GM10248 (cell line): ENCODE measurements at regions not wholly inside any gene's neighbourhood (a gene's known extent, or its start where the extent isn't known, plus 50 kb on each side); places are given as distances from the start of the nearest gene placed in this dataset.

Experiments
- CTCF ChIA-PET: fragments of 300-600 bp; sonication (Branson Sonifier 250); formaldehyde crosslinking; extraction: SDS; loops from one replicate; lab custom pipeline; 2021; ENCODE audit warnings: antibody characterized with exemption; lab: Yijun Ruan, JAX
- POLR2A ChIA-PET: fragments of 350-650 bp; sonication (Branson Sonifier 250); formaldehyde crosslinking; extraction: SDS; loops from one replicate; lab custom pipeline; 2020; ENCODE audit warnings: antibody characterized with exemption; lab: Yijun Ruan, JAX
- DNase-seq: peaks from one replicate; pipeline ENCODE4 v3.0.0; 2012; ENCODE audit errors: extremely low spot score
- TF ChIP-seq, protein P1 (sequence below): IDR thresholded peaks from 2 replicates; pipeline ENCODE4 v1.5.1; 2012; ENCODE audit warnings: mild to moderate bottlenecking, low read depth; ENCODE audit errors: extremely low read depth, missing control alignments, control extremely low read depth

DNA sequence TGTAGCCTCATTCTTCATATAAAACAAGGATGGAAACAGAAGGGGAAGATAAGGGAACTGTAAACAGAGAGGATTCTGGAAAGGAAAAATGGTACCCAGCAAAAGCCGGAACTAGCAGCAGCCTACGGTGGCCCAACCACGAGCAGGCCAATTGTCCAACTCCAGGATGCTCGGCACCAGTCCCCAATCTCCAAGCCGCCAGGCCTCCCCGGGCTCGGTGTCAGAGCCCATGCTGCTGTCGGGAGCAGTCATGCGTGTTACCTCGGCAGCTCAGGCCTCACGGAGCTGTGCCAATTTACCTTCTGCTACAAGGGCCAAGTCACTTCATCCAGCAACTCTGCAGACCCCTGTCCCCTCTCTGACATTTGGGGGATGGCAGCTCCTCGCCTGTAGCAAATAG lies 130.8 kb downstream of the ZBTB18 start:
- DNase-seq, result no peak
- CTCF ChIA-PET, result no interaction called here
- POLR2A ChIA-PET, result no interaction called here
- TF ChIP-seq, protein P1, sequence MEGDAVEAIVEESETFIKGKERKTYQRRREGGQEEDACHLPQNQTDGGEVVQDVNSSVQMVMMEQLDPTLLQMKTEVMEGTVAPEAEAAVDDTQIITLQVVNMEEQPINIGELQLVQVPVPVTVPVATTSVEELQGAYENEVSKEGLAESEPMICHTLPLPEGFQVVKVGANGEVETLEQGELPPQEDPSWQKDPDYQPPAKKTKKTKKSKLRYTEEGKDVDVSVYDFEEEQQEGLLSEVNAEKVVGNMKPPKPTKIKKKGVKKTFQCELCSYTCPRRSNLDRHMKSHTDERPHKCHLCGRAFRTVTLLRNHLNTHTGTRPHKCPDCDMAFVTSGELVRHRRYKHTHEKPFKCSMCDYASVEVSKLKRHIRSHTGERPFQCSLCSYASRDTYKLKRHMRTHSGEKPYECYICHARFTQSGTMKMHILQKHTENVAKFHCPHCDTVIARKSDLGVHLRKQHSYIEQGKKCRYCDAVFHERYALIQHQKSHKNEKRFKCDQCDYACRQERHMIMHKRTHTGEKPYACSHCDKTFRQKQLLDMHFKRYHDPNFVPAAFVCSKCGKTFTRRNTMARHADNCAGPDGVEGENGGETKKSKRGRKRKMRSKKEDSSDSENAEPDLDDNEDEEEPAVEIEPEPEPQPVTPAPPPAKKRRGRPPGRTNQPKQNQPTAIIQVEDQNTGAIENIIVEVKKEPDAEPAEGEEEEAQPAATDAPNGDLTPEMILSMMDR, result no peak

DNA sequence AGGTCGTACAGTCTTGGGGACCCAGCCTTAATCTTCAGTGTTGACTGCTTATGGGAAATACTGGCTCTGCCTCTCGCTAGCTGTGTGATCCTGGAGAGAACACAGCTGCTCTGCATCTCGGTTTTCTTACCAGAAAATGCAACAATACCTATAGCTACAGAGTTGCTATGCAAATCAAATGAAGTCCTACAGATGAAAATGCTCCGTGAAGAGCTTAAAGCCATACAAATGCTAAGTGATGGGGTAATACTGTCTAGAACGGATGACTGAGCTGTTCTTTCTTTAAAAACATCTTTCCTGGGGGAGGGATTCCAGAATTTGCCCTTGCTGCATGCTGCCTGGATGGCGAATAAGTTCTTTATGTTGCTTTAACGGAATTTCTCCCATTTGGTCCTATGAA lies 132.0 kb downstream of the ZBTB18 start:
- ChIA-PET POLR2A (no interaction called here), CTCF (interaction anchor here (1.0 kb wide), 2 partner anchors 12 kb away, joined by 3 read pairs; no protein-coding TSS in a partner anchor)
- DNase-seq, result no peak
- TF ChIP-seq, protein P1, result no peak

DNA sequence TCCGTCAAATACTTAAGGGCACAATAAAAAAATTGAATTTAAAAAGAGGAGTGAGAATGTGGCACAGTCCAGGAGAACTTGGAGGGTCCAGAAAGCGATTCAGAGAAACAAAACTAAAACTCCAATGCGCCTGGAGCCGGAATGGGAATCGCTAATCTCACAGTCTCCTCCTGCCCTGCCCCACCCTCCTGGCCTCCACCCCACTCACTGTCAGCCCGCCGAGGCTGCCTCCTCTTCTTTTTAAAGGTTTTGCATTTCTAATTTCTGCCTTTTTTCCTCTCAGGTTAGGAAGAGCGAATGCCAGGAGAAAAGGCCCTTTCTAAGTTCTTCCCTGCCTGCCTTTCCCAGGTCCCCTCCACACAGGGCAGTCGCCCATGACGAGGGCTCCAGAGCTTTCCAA lies 135.3 kb downstream of the ZBTB18 start:
- ChIA-PET POLR2A (no interaction called here), CTCF (interaction anchor here (1.4 kb wide), 1 partner anchor 8 kb away, joined by 6 read pairs; no protein-coding TSS in a partner anchor)
- TF ChIP-seq, protein P1, result no peak

DNA sequence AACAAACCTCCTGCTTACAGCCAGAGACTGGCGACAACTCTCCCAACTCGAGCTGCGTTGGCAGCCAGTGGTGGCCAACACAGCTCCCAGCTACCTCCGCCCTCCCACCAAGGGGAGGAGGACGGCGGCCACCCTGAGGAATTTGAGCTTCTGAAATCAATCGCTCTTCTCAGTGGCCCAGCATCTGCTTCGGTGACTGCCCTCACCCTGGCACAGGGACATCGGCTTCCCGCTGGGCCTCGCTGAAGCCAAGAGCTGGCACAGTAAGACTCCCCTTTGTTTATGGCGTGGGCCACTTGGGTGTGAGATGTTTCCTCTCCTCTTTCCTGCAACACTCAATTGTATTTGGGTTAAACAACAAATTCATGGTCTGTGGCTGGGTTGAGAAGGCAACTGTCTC lies 136.2 kb downstream of the ZBTB18 start:
- CTCF ChIA-PET, result interaction anchor here (1.4 kb wide), 1 partner anchor 9 kb away, joined by 6 read pairs; no protein-coding TSS in a partner anchor
- no peak for DNase-seq
- TF ChIP-seq, protein P1, result no peak
- POLR2A ChIA-PET, result no interaction called here

More for the DNA sequence above, 135.3 kb downstream of the ZBTB18 start:
- no peak for DNase-seq

DNA sequence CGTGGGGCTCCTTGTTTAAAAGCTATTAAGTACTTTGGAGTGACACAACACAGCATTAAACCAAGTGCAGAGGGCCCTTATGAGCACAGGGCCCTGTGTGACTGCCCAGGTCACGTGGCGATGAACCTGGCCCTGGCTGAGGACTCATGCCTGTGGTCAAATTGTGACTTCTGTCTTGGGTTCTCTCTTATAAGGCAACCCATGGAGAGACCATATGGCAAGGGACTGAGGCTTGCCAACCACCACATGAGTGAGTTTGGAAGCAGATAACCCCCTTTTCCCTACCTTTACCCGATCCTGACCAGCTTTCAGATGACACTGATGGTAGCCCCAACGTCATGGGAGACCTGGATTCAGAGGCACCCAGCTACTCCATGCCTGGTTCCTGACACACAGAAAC lies 140.5 kb downstream of the ZBTB18 start:
- POLR2A ChIA-PET, result no interaction called here
- CTCF ChIA-PET, result no interaction called here
- TF ChIP-seq, protein P1, result no peak
- DNase-seq, result no peak

DNA sequence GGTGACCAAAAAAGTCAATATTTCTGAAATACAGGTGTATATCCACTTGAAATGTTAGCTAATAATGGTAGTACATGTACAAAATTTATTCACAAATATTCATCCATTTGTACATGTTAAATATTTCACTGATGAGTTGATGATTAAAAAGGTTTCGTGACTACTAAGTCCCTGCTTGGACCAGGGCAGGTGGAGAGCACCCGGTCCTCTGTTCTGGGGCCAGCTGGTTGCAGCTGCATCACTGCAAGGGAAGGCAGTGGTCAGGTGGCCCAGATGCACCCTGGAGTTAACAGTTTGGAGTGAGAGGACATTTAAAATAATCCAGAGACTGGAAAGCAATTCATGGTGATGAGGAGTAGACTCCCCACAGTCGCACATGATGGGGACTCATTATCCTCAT lies 141.2 kb downstream of the ZBTB18 start:
- no peak for DNase-seq
- POLR2A ChIA-PET, result no interaction called here
- CTCF ChIA-PET, result no interaction called here
- TF ChIP-seq, protein P1, result no peak

DNA sequence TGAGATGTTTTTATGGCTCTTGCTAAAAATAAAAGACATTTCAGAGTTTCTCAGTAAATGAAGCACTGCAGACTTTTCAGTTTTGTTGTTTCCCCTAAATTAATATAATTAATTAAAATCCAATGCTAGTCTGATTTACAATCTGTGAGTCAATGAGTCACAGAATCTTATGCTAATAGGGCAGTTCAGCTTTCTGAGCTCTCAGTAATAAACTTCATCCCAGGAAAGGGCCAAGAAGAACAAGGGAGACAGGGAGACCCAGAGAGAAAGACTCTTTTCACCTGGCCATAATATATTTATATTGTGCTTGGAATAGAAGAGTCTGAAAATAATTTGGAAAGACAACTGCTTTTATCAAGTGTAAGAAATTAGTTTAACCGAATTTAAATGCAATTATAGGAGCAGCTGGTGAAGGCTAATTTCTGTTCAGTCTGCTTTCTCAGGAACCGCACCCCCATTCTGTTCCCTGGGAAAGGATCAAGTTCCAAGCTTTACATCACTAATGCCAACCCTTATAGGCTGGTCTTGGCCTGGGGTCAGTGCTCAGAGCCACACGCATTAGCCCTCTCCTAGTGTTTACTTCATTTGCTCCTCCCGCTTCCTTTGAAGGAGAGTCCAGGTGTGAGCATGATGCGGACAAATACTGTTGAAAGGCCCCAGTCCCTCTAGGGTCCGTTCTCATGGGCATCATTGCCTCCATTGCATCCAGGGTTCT lies 145.6 kb downstream of the ZBTB18 start:
- ChIA-PET CTCF (no interaction called here), POLR2A (no interaction called here)
- TF ChIP-seq, protein P1, result no peak
- no peak for DNase-seq
